Activated naive CD4-positive, alpha-beta T cell treated with anti-CD3 and anti-CD28 coated beads, Interleukin-2, amount 10 ng/mL, durations not matched to agents 7 days and 5 days (primary cell): ENCODE measurements at regions not wholly inside any gene's neighbourhood (a gene's known extent, or its start where the extent isn't known, plus 50 kb on each side); places are given as distances from the start of the nearest gene placed in this dataset.

Source experiments
- CTCF ChIA-PET: fragments of 350-600 bp; sonication (Branson Sonifier 250); formaldehyde crosslinking; loops from one replicate; lab custom pipeline; 2021; ENCODE audit warnings: antibody characterized with exemption; lab: Charles Lee
- DNase-seq: peaks from one replicate; pipeline ENCODE4 v3.0.0-alpha.2; 2020
- H3K27ac Mint-ChIP-seq: one replicate; pipeline ENCODE4 v1.8.0; 2021; ENCODE audit warnings: mild to moderate bottlenecking, moderate library complexity, mixed read lengths
- H3K27me3 Mint-ChIP-seq: one replicate; pipeline ENCODE4 v1.8.0; 2021; ENCODE audit warnings: mild to moderate bottlenecking, mixed read lengths
- H3K36me3 Mint-ChIP-seq: one replicate; pipeline ENCODE4 v1.8.0; 2021; ENCODE audit warnings: mixed read lengths
- H3K4me1 Mint-ChIP-seq: one replicate; pipeline ENCODE4 v1.8.0; 2021; ENCODE audit warnings: mixed read lengths
- H3K4me3 Mint-ChIP-seq: one replicate; pipeline ENCODE4 v1.8.0; 2021; ENCODE audit warnings: mild to moderate bottlenecking, moderate library complexity, mixed read lengths
- H3K9me3 Mint-ChIP-seq: one replicate; pipeline ENCODE4 v1.8.0; 2021; ENCODE audit warnings: mixed read lengths

DNA sequence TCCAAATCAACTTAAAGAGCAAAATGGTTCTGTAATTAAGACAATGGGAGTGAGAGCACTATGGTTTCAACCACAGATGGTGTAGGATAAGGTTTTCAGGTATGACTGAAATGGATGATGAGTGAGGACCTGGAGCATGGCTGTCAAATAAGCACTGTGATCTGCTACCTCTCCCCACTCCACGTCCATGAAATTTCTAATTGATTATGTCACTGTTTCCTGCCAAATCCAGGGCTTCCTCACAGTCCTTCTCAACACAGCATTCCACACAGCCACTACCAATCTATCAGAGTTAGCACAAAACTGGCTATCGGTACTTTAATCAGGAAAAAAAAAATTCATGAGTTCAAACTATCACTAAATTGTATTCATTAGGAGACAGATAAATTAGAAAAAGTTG, 420.4 kb upstream of the WWC1 start:
- Mint-ChIP-seq H3K27me3 (no peaks in the 10 kb centered on the region), H3K4me3 (no peak overlapping the region), H3K9me3 (peaks cover 10% of the 10 kb centered on the region), H3K4me1 (no peaks in the 10 kb centered on the region), H3K36me3 (no peaks in the 10 kb centered on the region), H3K27ac (no peak overlapping the region)
- CTCF ChIA-PET, result no interaction called here
- no peak for DNase-seq

DNA sequence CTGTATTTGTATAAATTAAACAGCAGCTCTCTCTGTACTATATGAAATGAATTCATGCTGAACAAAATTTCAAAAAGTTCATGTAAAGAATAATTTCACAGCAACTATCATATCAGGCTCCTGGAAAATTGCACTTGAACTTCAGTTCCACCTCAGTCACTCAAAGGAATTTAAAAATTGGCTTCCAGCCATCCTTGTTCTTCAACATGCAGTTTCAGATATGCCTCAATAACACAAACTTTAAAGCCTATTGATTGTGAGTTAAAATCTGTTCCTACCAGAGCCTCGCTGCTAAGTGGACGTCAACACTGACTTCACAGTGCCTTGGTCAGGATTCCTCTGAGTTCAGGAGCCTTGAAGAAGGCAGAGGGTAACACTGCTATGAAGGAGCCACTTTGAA, 418.7 kb upstream of the WWC1 start:
- no peaks in the 10 kb centered on the region for H3K36me3 Mint-ChIP-seq
- H3K4me1 Mint-ChIP-seq, result no peaks in the 10 kb centered on the region
- H3K4me3 Mint-ChIP-seq, result no peak overlapping the region
- no peaks in the 10 kb centered on the region for H3K27me3 Mint-ChIP-seq
- no peak for DNase-seq
- CTCF ChIA-PET, result no interaction called here
- H3K27ac Mint-ChIP-seq, result no peak overlapping the region
- H3K9me3 Mint-ChIP-seq, result peaks cover 11% of the 10 kb centered on the region

DNA sequence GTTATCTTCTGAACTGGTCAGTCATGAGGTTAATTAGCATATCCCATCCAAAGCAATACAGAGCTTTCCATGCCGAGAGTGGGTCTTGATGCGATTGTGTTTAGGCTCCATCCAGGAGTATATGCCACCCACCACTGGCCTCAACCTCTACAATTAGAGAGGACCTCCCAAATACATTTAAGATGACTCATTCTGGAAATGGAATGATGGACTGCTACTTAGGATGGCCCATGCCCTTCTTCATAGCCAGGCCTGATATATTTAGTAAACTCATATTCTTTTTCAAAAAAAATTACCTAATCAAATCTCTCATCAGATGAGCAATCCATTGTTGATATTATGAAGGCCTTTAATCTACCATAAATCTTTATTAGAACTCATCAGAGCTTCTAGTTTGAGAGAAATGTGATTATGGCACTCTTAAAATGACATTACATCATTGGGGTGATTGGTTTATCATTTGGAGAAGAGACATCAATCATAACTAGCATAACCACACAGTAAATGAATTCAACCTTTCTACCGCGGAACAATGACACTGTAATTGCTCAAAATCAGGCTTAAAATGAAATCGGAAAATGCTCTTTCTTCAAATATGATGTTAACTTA, 414.2 kb upstream of the WWC1 start:
- Mint-ChIP-seq H3K4me1 (no peaks in the 10 kb centered on the region), H3K27me3 (no peaks in the 10 kb centered on the region), H3K9me3 (peaks cover 13% of the 10 kb centered on the region), H3K27ac (no peak overlapping the region), H3K36me3 (no peaks in the 10 kb centered on the region), H3K4me3 (no peak overlapping the region)
- no peak for DNase-seq
- CTCF ChIA-PET, result no interaction called here

DNA sequence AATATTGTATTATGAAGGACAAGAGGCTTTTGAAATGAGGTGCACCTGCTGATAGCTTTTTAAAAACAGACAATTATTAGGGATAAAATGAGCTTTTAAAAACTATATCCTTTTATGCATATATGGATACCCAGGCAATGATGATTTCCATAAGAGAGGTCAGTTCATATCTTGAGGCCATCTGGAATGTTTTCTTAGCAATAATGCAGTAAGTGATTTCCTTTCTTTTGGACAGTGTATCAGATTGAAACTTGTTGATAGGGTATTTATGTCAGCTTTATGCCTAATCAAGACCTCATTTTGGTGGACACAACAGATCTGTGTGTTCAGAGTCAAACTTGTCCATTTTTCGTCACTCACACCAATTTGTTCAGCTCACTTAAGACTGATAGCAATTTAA, 413.5 kb upstream of the WWC1 start:
- H3K36me3 Mint-ChIP-seq, result no peaks in the 10 kb centered on the region
- H3K9me3 Mint-ChIP-seq, result peaks cover 13% of the 10 kb centered on the region
- H3K4me3 Mint-ChIP-seq, result no peak overlapping the region
- H3K27me3 Mint-ChIP-seq, result no peaks in the 10 kb centered on the region
- H3K27ac Mint-ChIP-seq, result no peak overlapping the region
- DNase-seq, result no peak
- H3K4me1 Mint-ChIP-seq, result no peaks in the 10 kb centered on the region
- CTCF ChIA-PET, result no interaction called here

DNA sequence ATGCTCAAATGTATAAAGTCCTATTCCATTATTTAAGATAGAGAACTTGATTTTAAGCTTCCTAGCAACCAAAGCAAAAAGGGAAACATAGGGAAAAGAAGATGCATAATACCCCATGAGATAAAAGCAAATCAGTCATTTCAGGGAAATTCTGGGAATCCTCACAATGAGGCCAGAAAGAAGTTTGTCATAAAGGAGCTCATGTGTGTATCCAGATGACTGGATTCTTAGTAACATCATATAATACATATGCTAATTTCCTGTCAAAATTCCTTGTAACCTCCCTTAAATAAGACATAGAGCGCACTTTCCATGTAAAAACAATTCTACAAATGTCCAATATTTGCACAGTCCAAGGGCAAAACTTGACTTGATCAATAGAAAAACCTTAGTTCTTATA, 411.0 kb upstream of the WWC1 start:
- Mint-ChIP-seq H3K9me3 (peaks cover 9% of the 10 kb centered on the region), H3K27ac (no peak overlapping the region), H3K4me3 (no peak overlapping the region), H3K36me3 (no peaks in the 10 kb centered on the region), H3K4me1 (no peaks in the 10 kb centered on the region), H3K27me3 (no peaks in the 10 kb centered on the region)
- CTCF ChIA-PET, result no interaction called here
- DNase-seq, result no peak

DNA sequence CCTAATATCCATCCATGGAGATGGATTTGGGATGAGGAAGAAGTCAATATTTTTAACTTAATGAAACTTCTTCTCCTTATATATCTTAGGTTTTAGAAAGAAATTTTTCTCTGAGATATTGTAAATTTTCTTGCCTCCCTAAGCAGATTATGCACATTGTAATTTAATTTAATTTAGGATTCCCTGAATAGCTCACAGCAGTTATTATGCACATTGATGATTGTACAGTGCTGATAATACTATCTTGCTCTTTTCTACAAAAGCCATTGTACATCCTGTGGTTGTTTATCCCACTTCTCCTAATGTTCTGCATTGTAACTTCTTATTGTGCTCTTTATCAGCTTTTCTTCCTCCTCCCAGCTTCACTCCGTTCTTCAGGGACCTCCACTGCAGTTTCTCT, 410.4 kb upstream of the WWC1 start:
- H3K4me3 Mint-ChIP-seq, result no peak overlapping the region
- H3K4me1 Mint-ChIP-seq, result no peaks in the 10 kb centered on the region
- H3K27me3 Mint-ChIP-seq, result no peaks in the 10 kb centered on the region
- no peak overlapping the region for H3K27ac Mint-ChIP-seq
- CTCF ChIA-PET, result no interaction called here
- H3K9me3 Mint-ChIP-seq, result peaks cover 8% of the 10 kb centered on the region
- DNase-seq, result no peak
- no peaks in the 10 kb centered on the region for H3K36me3 Mint-ChIP-seq

DNA sequence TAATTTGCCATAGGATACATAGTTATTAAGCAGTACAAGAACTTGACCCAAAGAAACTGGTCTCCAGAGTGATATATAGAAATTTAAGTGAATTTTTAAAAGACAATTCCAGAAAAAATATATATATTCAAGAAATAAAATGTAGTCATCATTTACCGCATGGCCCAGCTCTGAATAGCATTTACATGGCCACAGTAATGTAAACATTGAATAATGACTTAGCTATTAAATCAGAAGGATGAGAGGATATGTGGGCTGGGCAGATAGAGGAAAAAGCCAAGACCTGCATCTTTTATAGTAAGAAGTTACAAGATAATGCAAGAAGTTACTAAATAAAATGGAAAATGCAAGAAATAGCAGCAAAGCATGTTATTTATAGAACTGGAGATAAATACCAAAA, 405.2 kb upstream of the WWC1 start:
- Mint-ChIP-seq H3K36me3 (no peaks in the 10 kb centered on the region), H3K4me1 (no peaks in the 10 kb centered on the region), H3K27ac (no peak overlapping the region), H3K4me3 (no peak overlapping the region), H3K9me3 (peaks cover 3% of the 10 kb centered on the region), H3K27me3 (no peaks in the 10 kb centered on the region)
- DNase-seq, result no peak
- CTCF ChIA-PET, result no interaction called here

DNA sequence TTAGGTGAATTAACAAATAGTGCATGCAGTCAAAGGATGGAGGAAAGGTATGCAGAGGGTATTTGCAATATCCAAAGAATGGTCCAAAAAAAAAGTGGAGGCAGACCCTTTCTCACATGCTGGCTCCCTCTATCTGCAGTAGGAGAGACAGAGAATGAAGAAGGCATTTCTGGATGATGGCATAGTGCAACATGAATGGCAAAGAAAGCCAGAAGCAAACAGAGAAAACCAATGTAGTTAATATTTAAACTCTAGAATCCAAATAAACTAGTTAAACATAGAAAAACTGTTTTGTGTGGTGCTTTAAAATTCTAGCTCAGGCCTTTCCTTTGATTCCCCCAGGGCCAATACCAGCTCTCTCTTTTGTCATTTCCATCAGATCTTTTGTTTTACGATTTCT, 403.1 kb upstream of the WWC1 start:
- H3K27ac Mint-ChIP-seq, result no peak overlapping the region
- no peaks in the 10 kb centered on the region for H3K27me3 Mint-ChIP-seq
- CTCF ChIA-PET, result no interaction called here
- DNase-seq, result no peak
- no peak overlapping the region for H3K4me3 Mint-ChIP-seq
- H3K4me1 Mint-ChIP-seq, result no peaks in the 10 kb centered on the region
- no peaks in the 10 kb centered on the region for H3K36me3 Mint-ChIP-seq
- H3K9me3 Mint-ChIP-seq, result no peaks in the 10 kb centered on the region

DNA sequence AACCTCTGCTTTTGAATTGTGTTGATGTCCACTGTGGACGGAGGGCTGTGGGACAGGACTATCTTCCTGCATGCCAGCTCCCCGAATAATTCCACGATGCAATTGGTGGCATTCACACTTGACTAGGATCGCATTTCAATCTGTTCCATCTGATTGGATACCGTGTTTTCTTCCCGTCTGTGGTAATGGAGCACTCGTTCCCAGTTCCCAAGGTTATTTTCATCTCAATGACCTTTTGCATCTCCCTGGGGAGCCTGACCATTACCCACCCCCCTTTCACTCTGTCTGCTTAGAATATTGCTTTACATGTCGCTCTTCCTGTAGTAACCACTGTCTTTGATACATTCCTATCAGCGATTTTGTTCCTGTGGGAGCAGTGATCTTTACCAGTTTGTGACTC, 402.2 kb upstream of the WWC1 start:
- DNase-seq, result no peak
- no peaks in the 10 kb centered on the region for H3K36me3 Mint-ChIP-seq

DNA sequence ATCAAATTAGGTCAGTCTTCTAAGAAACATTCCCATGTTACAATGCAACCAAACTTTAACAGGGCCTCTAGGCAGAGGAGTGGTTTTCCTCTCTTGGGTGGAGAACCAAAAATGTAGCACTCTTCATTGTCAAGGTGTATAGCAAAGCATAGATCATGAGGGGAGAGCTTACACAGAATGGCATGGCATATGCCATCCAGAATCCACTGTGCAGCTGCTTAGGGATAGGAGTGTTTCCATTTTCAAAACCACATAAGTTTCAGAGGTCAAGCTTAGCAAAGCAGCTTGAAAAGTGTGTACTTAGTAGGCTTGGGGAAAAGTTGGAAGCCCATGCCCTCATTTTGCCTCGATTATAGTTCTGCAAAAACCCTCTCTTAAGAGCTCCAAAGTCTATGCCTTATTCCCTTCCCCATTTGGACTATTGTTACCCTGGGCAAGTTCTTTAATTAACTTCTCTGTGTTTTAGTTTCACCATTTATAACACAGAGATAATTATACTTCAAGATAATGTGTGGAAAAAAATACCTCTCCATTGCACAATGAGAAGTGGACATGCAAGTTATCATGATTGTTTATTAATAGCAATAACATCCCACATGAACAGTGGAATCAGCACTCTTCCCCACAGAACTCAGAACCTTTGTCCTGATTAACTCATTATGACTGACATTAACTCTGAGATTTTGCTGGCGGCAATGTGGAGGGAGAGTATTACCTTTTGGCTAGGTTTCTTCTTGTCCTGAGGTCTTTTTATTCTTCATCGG, 398.9 kb upstream of the WWC1 start:
- DNase-seq, result no peak
- Mint-ChIP-seq H3K27me3 (no peaks in the 10 kb centered on the region), H3K27ac (no peak overlapping the region), H3K4me1 (no peaks in the 10 kb centered on the region), H3K4me3 (no peak overlapping the region), H3K9me3 (no peaks in the 10 kb centered on the region), H3K36me3 (no peaks in the 10 kb centered on the region)
- CTCF ChIA-PET, result no interaction called here

More for the DNA sequence above, 402.2 kb upstream of the WWC1 start:
- CTCF ChIA-PET, result no interaction called here
- Mint-ChIP-seq H3K4me3 (no peak overlapping the region), H3K27ac (no peak overlapping the region), H3K9me3 (no peaks in the 10 kb centered on the region), H3K27me3 (no peaks in the 10 kb centered on the region), H3K4me1 (no peaks in the 10 kb centered on the region)

DNA sequence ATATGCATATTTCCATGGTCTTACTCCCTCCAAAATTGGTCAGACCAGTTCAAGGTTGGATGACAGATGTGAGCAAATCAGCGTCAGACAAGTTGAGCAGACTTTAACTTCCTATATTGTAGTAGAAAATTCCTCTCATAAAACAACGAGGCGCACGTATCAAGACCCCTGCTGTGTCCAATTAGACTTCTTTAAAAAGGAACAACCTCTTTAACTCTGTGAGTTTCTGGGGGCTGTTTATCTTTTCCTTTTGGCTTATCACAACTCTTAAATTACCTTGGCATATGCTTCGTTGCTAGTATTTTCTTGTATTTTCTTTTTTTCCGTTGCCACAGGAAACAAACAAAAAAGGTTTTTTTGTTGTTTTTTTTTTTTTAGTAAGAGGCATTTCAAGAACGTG, 398.2 kb upstream of the WWC1 start:
- no peak overlapping the region for H3K27ac Mint-ChIP-seq
- no peaks in the 10 kb centered on the region for H3K4me1 Mint-ChIP-seq
- no peak overlapping the region for H3K4me3 Mint-ChIP-seq
- no peaks in the 10 kb centered on the region for H3K36me3 Mint-ChIP-seq
- CTCF ChIA-PET, result no interaction called here
- H3K9me3 Mint-ChIP-seq, result no peaks in the 10 kb centered on the region
- DNase-seq, result no peak
- no peaks in the 10 kb centered on the region for H3K27me3 Mint-ChIP-seq

DNA sequence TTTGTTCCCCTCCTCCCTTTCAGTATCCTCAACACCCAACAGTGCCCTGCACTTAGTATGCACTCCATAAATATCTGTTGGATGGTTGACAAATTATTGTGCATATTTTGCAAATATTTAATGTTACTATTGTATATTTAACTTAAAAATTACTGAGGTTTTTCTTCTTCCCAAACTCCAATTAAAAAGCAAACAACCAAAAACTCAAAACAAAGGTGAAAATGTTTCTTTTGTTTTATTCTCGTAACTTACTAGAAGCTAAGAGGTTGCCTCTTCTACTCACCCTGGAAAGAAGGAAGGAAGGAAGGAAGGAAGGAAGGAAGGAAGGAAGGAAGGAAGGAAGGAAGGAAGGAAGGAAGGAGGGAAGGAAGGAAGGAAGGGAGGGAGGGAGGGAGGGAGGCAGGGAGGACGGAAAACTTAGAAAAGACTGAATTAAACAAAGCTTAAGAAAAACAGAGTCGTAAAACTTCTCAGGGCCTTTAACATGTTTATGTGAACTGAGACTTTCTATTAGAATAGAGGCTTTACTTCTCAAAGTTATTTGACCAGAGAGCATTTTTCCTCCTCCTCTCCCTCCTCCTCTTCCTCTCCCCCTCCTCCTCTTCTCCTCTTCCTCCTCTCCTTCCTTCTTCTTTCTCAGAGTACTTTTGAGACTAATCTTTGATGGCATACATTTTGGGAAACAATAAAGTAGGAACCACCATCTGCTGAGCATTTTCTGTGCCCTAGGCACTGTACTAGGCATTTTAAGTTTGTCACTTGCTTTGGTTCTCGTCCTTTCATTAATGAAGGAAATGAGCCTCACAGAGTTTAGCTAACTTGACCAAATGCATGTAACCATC, 396.6 kb upstream of the WWC1 start:
- CTCF ChIA-PET, result no interaction called here
- H3K36me3 Mint-ChIP-seq, result no peaks in the 10 kb centered on the region
- no peaks in the 10 kb centered on the region for H3K4me1 Mint-ChIP-seq
- H3K4me3 Mint-ChIP-seq, result no peak overlapping the region
- DNase-seq, result no peak
- H3K9me3 Mint-ChIP-seq, result peaks cover 4% of the 10 kb centered on the region
- H3K27me3 Mint-ChIP-seq, result no peaks in the 10 kb centered on the region
- no peak overlapping the region for H3K27ac Mint-ChIP-seq

DNA sequence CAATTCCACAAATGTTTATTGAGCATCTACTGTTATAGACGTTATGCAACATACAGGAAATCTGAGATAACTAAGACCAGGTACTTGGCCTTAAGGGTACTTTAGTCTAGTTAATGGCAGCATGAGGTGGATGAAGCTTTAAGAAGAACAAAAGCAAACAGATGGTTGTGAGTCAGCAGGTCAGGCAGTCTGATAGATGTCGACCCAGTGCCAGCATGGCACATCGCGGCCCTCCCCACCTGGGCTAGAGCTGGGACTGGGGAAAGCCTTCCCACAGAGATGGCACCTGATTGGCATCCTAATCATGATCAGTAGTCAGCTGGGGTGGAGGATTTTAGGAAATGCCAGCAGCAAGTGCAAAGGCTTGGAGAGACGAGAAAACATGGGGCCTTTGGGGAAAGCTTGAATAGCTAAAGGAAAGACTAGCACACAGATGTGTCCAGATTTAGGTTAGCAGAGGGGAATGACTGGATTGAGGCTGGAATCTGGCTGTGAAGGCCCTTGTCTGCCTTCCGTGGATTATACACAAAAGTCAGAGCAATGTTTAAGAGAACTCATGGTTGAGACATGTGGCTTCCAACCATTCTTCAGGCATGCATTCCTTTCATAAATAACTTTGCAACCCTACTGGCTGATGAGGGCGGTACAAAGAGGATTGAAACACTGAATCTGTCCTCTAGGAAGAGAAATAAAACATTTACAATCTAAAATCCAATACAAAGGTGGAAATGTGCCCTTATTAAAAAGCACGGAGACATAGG, 395.4 kb upstream of the WWC1 start:
- no peak overlapping the region for H3K4me3 Mint-ChIP-seq
- H3K27ac Mint-ChIP-seq, result no peak overlapping the region

DNA sequence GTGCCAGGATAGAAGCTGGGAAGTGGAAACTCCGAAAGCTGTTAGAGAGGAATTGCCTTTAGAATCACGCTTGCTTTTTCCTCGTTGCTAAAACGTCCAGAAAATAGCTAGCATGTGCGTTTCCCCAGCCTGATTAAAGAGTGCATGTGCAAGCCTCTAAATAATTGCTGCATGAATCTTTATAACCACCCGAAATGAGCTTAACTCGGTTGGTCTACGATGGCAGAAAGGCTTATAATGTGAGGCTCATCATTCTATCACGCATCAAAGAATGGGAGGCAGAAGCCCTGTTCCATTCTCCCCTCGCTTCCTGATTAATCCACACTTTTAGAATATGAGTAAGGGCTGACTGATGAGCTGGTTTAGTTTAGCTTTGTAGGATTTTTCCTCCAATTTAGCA, 394.6 kb upstream of the WWC1 start:
- no peaks in the 10 kb centered on the region for H3K4me1 Mint-ChIP-seq
- CTCF ChIA-PET, result interaction anchor here (1.0 kb wide), 1 partner anchor 50 kb away, joined by 3 read pairs; no protein-coding TSS in a partner anchor
- no peaks in the 10 kb centered on the region for H3K36me3 Mint-ChIP-seq
- H3K4me3 Mint-ChIP-seq, result no peak overlapping the region
- H3K27ac Mint-ChIP-seq, result no peak overlapping the region
- DNase-seq, result no peak
- no peaks in the 10 kb centered on the region for H3K27me3 Mint-ChIP-seq
- peaks cover 4% of the 10 kb centered on the region for H3K9me3 Mint-ChIP-seq

More for the DNA sequence above, 395.4 kb upstream of the WWC1 start:
- Mint-ChIP-seq H3K27me3 (no peaks in the 10 kb centered on the region), H3K9me3 (peaks cover 4% of the 10 kb centered on the region), H3K4me1 (no peaks in the 10 kb centered on the region), H3K36me3 (no peaks in the 10 kb centered on the region)
- CTCF ChIA-PET, result no interaction called here
- DNase-seq, result no peak
